ENCODE measurements at regions not wholly inside any gene's neighbourhood (a gene's known extent, or its start where the extent isn't known, plus 50 kb on each side); places are given as distances from the start of the nearest gene placed in this dataset.
"Not testable (repeated sequence)": the region's sequence is repeated elsewhere in the genome, so short reads cannot be mapped to it uniquely, and the experiment has no call there.

GRCh38 chr4:104549736-104550135 is 55.0 kb upstream of the CXXC4 start:
- H3K4me1 ChIP-seq (ENCODE audit: control insufficient read depth in 2 of 2, insufficient read depth in 2 of 2, low read length in 1 of 2): no peaks in the 10 kb centered on the region
- no peaks in the 10 kb centered on the region for H3K9me3 ChIP-seq (ENCODE audit: control insufficient read depth in 2 of 2, insufficient read depth in 1 of 2, low read depth in 1 of 2, low read length in 1 of 2)
- 51 to 67% methylated on average over 2 of the region's 2 CpGs for WGBS, 2 donors
- H3K27me3 ChIP-seq (ENCODE audit: control insufficient read depth in 1 of 2, insufficient read depth in 2 of 2, low read length in 2 of 2): no peaks in the 10 kb centered on the region
- no peak overlapping the region for H3K4me3 ChIP-seq (ENCODE audit: low read depth in 1 of 2, low read length in 2 of 2)
- no peaks in the 10 kb centered on the region for H3K36me3 ChIP-seq (ENCODE audit: control insufficient read depth in 2 of 2, insufficient read depth in 2 of 2, low read length in 1 of 2)
- no peak overlapping the region for H3K27ac ChIP-seq (ENCODE audit: low read depth in 2 of 2, low read length in 1 of 2)

- Histone ChIP-seq H3K36me3 (ENCODE audit: control insufficient read depth in 2 of 2, insufficient read depth in 2 of 2, low read length in 1 of 2) (no peaks in the 10 kb centered on the region), H3K27ac (ENCODE audit: low read depth in 2 of 2, low read length in 1 of 2) (no peak overlapping the region), H3K4me1 (ENCODE audit: control insufficient read depth in 2 of 2, insufficient read depth in 2 of 2, low read length in 1 of 2) (no peaks in the 10 kb centered on the region), H3K27me3 (ENCODE audit: control insufficient read depth in 1 of 2, insufficient read depth in 2 of 2, low read length in 2 of 2) (no peaks in the 10 kb centered on the region), H3K9me3 (ENCODE audit: control insufficient read depth in 2 of 2, insufficient read depth in 1 of 2, low read depth in 1 of 2, low read length in 1 of 2) (no peaks in the 10 kb centered on the region), H3K4me3 (ENCODE audit: low read depth in 1 of 2, low read length in 2 of 2) (no peak overlapping the region)
- 56 to 59% methylated on average over 1 of the region's 1 CpG for WGBS, 2 donors
These were observed 64.8 kb upstream of the CXXC4 start for GRCh38 chr4:104559502-104559901.

GRCh38 chr4:104571341-104571740 is 76.6 kb upstream of the CXXC4 start:
- 90 to 91% methylated on average over 2 of the region's 2 CpGs for WGBS, 2 donors

GRCh38 chr4:104574371-104574770 is 79.7 kb upstream of the CXXC4 start:
- Histone ChIP-seq H3K4me1 (ENCODE audit: control insufficient read depth in 2 of 2, insufficient read depth in 2 of 2, low read length in 1 of 2) (no peaks in the 10 kb centered on the region), H3K27ac (ENCODE audit: low read depth in 2 of 2, low read length in 1 of 2) (no peak overlapping the region), H3K27me3 (ENCODE audit: control insufficient read depth in 1 of 2, insufficient read depth in 2 of 2, low read length in 2 of 2) (no peaks in the 10 kb centered on the region), H3K4me3 (ENCODE audit: low read depth in 1 of 2, low read length in 2 of 2) (no peak overlapping the region), H3K36me3 (ENCODE audit: control insufficient read depth in 2 of 2, insufficient read depth in 2 of 2, low read length in 1 of 2) (no peaks in the 10 kb centered on the region), H3K9me3 (ENCODE audit: control insufficient read depth in 2 of 2, insufficient read depth in 1 of 2, low read depth in 1 of 2, low read length in 1 of 2) (no peaks in the 10 kb centered on the region)
- 80 to 85% methylated on average over 4 of the region's 4 CpGs for WGBS, 2 donors

More at GRCh38 chr4:104571341-104571740, 76.6 kb upstream of the CXXC4 start:
- Histone ChIP-seq H3K9me3 (ENCODE audit: control insufficient read depth in 2 of 2, insufficient read depth in 1 of 2, low read depth in 1 of 2, low read length in 1 of 2) (no peaks in the 10 kb centered on the region), H3K36me3 (ENCODE audit: control insufficient read depth in 2 of 2, insufficient read depth in 2 of 2, low read length in 1 of 2) (no peaks in the 10 kb centered on the region), H3K27me3 (ENCODE audit: control insufficient read depth in 1 of 2, insufficient read depth in 2 of 2, low read length in 2 of 2) (no peaks in the 10 kb centered on the region), H3K4me3 (ENCODE audit: low read depth in 1 of 2, low read length in 2 of 2) (no peak overlapping the region), H3K27ac (ENCODE audit: low read depth in 2 of 2, low read length in 1 of 2) (no peak overlapping the region), H3K4me1 (ENCODE audit: control insufficient read depth in 2 of 2, insufficient read depth in 2 of 2, low read length in 1 of 2) (no peaks in the 10 kb centered on the region)

GRCh38 chr4:104575278-104575677 is 80.6 kb upstream of the CXXC4 start:
- Histone ChIP-seq H3K9me3 (ENCODE audit: control insufficient read depth in 2 of 2, insufficient read depth in 1 of 2, low read depth in 1 of 2, low read length in 1 of 2) (no peaks in the 10 kb centered on the region), H3K36me3 (ENCODE audit: control insufficient read depth in 2 of 2, insufficient read depth in 2 of 2, low read length in 1 of 2) (no peaks in the 10 kb centered on the region)
- 70 to 73% methylated on average over 1 of the region's 1 CpG for WGBS, 2 donors

GRCh38 chr4:104577405-104577804 is 82.7 kb upstream of the CXXC4 start:
- Histone ChIP-seq H3K36me3 (ENCODE audit: control insufficient read depth in 2 of 2, insufficient read depth in 2 of 2, low read length in 1 of 2) (no peaks in the 10 kb centered on the region), H3K4me3 (ENCODE audit: low read depth in 1 of 2, low read length in 2 of 2) (no peak overlapping the region), H3K9me3 (ENCODE audit: control insufficient read depth in 2 of 2, insufficient read depth in 1 of 2, low read depth in 1 of 2, low read length in 1 of 2) (no peaks in the 10 kb centered on the region)

More at GRCh38 chr4:104575278-104575677, 80.6 kb upstream of the CXXC4 start:
- Histone ChIP-seq H3K27me3 (ENCODE audit: control insufficient read depth in 1 of 2, insufficient read depth in 2 of 2, low read length in 2 of 2) (no peaks in the 10 kb centered on the region), H3K4me1 (ENCODE audit: control insufficient read depth in 2 of 2, insufficient read depth in 2 of 2, low read length in 1 of 2) (no peaks in the 10 kb centered on the region), H3K27ac (ENCODE audit: low read depth in 2 of 2, low read length in 1 of 2) (no peak overlapping the region), H3K4me3 (ENCODE audit: low read depth in 1 of 2, low read length in 2 of 2) (no peak overlapping the region)

GRCh38 chr4:104581476-104581875 is 86.8 kb upstream of the CXXC4 start:
- WGBS, 2 donors: 96 to 99% methylated on average over 10 of the region's 16 CpGs
- H3K4me3 ChIP-seq (ENCODE audit: low read depth in 1 of 2, low read length in 2 of 2); H3K9me3 ChIP-seq (ENCODE audit: control insufficient read depth in 2 of 2, insufficient read depth in 1 of 2, low read depth in 1 of 2, low read length in 1 of 2); H3K36me3 ChIP-seq (ENCODE audit: control insufficient read depth in 2 of 2, insufficient read depth in 2 of 2, low read length in 1 of 2); H3K4me1 ChIP-seq (ENCODE audit: control insufficient read depth in 2 of 2, insufficient read depth in 2 of 2, low read length in 1 of 2); H3K27me3 ChIP-seq (ENCODE audit: control insufficient read depth in 1 of 2, insufficient read depth in 2 of 2, low read length in 2 of 2); H3K27ac ChIP-seq (ENCODE audit: low read depth in 2 of 2, low read length in 1 of 2): not testable (repeated sequence)

More at GRCh38 chr4:104577405-104577804, 82.7 kb upstream of the CXXC4 start:
- H3K27ac ChIP-seq (ENCODE audit: low read depth in 2 of 2, low read length in 1 of 2): no peak overlapping the region
- H3K27me3 ChIP-seq (ENCODE audit: control insufficient read depth in 1 of 2, insufficient read depth in 2 of 2, low read length in 2 of 2): no peaks in the 10 kb centered on the region
- no peaks in the 10 kb centered on the region for H3K4me1 ChIP-seq (ENCODE audit: control insufficient read depth in 2 of 2, insufficient read depth in 2 of 2, low read length in 1 of 2)

- H3K4me1 ChIP-seq (ENCODE audit: control insufficient read depth in 2 of 2, insufficient read depth in 2 of 2, low read length in 1 of 2); H3K36me3 ChIP-seq (ENCODE audit: control insufficient read depth in 2 of 2, insufficient read depth in 2 of 2, low read length in 1 of 2); H3K4me3 ChIP-seq (ENCODE audit: low read depth in 1 of 2, low read length in 2 of 2); H3K9me3 ChIP-seq (ENCODE audit: control insufficient read depth in 2 of 2, insufficient read depth in 1 of 2, low read depth in 1 of 2, low read length in 1 of 2); H3K27me3 ChIP-seq (ENCODE audit: control insufficient read depth in 1 of 2, insufficient read depth in 2 of 2, low read length in 2 of 2); H3K27ac ChIP-seq (ENCODE audit: low read depth in 2 of 2, low read length in 1 of 2): not testable (repeated sequence)
- 91% methylated on average over 21 to 27 of the region's 27 CpGs for WGBS, 2 donors
These were observed 87.4 kb upstream of the CXXC4 start for GRCh38 chr4:104582056-104582455.

GRCh38 chr4:104589264-104589868 is 94.7 kb upstream of the CXXC4 start:
- Histone ChIP-seq H3K9me3 (ENCODE audit: control insufficient read depth in 2 of 2, insufficient read depth in 1 of 2, low read depth in 1 of 2, low read length in 1 of 2) (no peaks in the 10 kb centered on the region), H3K27ac (ENCODE audit: low read depth in 2 of 2, low read length in 1 of 2) (no peak overlapping the region), H3K27me3 (ENCODE audit: control insufficient read depth in 1 of 2, insufficient read depth in 2 of 2, low read length in 2 of 2) (no peaks in the 10 kb centered on the region), H3K4me1 (ENCODE audit: control insufficient read depth in 2 of 2, insufficient read depth in 2 of 2, low read length in 1 of 2) (no peaks in the 10 kb centered on the region), H3K4me3 (ENCODE audit: low read depth in 1 of 2, low read length in 2 of 2) (no peak overlapping the region), H3K36me3 (ENCODE audit: control insufficient read depth in 2 of 2, insufficient read depth in 2 of 2, low read length in 1 of 2) (no peaks in the 10 kb centered on the region)
- 71 to 79% methylated on average over 1 of the region's 1 CpG for WGBS, 2 donors

- Histone ChIP-seq H3K36me3 (ENCODE audit: control insufficient read depth in 2 of 2, insufficient read depth in 2 of 2, low read length in 1 of 2) (no peaks in the 10 kb centered on the region), H3K27me3 (ENCODE audit: control insufficient read depth in 1 of 2, insufficient read depth in 2 of 2, low read length in 2 of 2) (no peaks in the 10 kb centered on the region), H3K4me3 (ENCODE audit: low read depth in 1 of 2, low read length in 2 of 2) (no peak overlapping the region), H3K9me3 (ENCODE audit: control insufficient read depth in 2 of 2, insufficient read depth in 1 of 2, low read depth in 1 of 2, low read length in 1 of 2) (no peaks in the 10 kb centered on the region), H3K27ac (ENCODE audit: low read depth in 2 of 2, low read length in 1 of 2) (no peak overlapping the region), H3K4me1 (ENCODE audit: control insufficient read depth in 2 of 2, insufficient read depth in 2 of 2, low read length in 1 of 2) (no peaks in the 10 kb centered on the region)
- WGBS, 2 donors: 60 to 65% methylated on average over 2 of the region's 2 CpGs
These were observed 96.8 kb upstream of the CXXC4 start for GRCh38 chr4:104591510-104591911.
